ENCODE measurements at regions not wholly inside any gene's neighbourhood (a gene's known extent, or its start where the extent isn't known, plus 50 kb on each side); places are given as distances from the start of the nearest gene placed in this dataset.
"Not testable (repeated sequence)": the region's sequence is repeated elsewhere in the genome, so short reads cannot be mapped to it uniquely, and the experiment has no call there.

- not testable (repeated sequence) for FAIRE-seq
Observed at GRCh38 chr14:44385296-44385695, 121.8 kb downstream of the FSCB start.

GRCh38 chr14:44384601-44385293 is 122.3 kb downstream of the FSCB start:
- not testable (repeated sequence) for FAIRE-seq

GRCh38 chr14:44384093-44384492 is 123.0 kb downstream of the FSCB start:
- FAIRE-seq, result no peak

GRCh38 chr14:44383636-44384035 is 123.4 kb downstream of the FSCB start:
- FAIRE-seq, result no peak

- no peak for FAIRE-seq
Observed at GRCh38 chr14:44379292-44379977, 127.6 kb downstream of the FSCB start.

GRCh38 chr14:44374906-44375305 is 132.2 kb downstream of the FSCB start:
- FAIRE-seq, result no peak

- no peak for FAIRE-seq
Observed at GRCh38 chr14:44372807-44373489, 134.1 kb downstream of the FSCB start.

GRCh38 chr14:44372231-44372630 is 134.9 kb downstream of the FSCB start:
- no peak for FAIRE-seq

- no peak for FAIRE-seq
Observed at GRCh38 chr14:44370727-44371126, 136.4 kb downstream of the FSCB start.

GRCh38 chr14:44369401-44370123 is 137.5 kb downstream of the FSCB start:
- no peak for FAIRE-seq

GRCh38 chr14:44361083-44361482 is 146.0 kb downstream of the FSCB start:
- no peak for FAIRE-seq

GRCh38 chr14:44353805-44354204 is 153.3 kb downstream of the FSCB start:
- FAIRE-seq, result no peak

- FAIRE-seq, result no peak
Observed at GRCh38 chr14:44352201-44352600, 154.9 kb downstream of the FSCB start.

GRCh38 chr14:44347316-44347715 is 159.8 kb downstream of the FSCB start:
- FAIRE-seq, result no peak

GRCh38 chr14:44341116-44341515 is 166.0 kb downstream of the FSCB start:
- FAIRE-seq, result no peak

- no peak for FAIRE-seq
Observed at GRCh38 chr14:44339862-44340261, 167.2 kb downstream of the FSCB start.

GRCh38 chr14:44339231-44339630 is 167.9 kb downstream of the FSCB start:
- no peak for FAIRE-seq

GRCh38 chr14:44317441-44317746 is 189.7 kb downstream of the FSCB start:
- FAIRE-seq, result no peak

GRCh38 chr14:44316647-44317440 is 190.2 kb downstream of the FSCB start:
- peak; percentile 93 for FAIRE-seq

- no peak for FAIRE-seq
Observed at GRCh38 chr14:44309331-44309730, 197.8 kb downstream of the FSCB start.

GRCh38 chr14:44300916-44301315 is 206.2 kb downstream of the FSCB start:
- no peak for FAIRE-seq

- no peak for FAIRE-seq
Observed at GRCh38 chr14:44297437-44297836, 209.6 kb downstream of the FSCB start.

Measured in islet of Langerhans (tissue), 1 donor.